T-helper 1 cell treated with Interleukin-12 subunit alpha and Interleukin-12 subunit beta and Interleukin-4 antibody, amounts not matched to agents 30 ng/mL and 1 ng/mL, for 36 hours (primary cell): ENCODE measurements at regions not wholly inside any gene's neighbourhood (a gene's known extent, or its start where the extent isn't known, plus 50 kb on each side); places are given as distances from the start of the nearest gene placed in this dataset.

Source experiments
- intact Hi-C: fragments of 100-400 bp; cut with micrococcal nuclease; formaldehyde crosslinking; loops from one replicate; pipeline ENCODE4 v1.15.1; 2024

- intact Hi-C loops = no loop called here
These were observed 59.3 kb upstream of the CD180 start for GRCh38 chr5:67255881-67256280.

- intact Hi-C loops = no loop called here
These were observed 57.3 kb upstream of the CD180 start for GRCh38 chr5:67253911-67254310.

GRCh38 chr5:67249590-67249895 lies 52.9 kb upstream of the CD180 start:
- intact Hi-C loops = loop anchor here (10.0 kb wide), 2 partner anchors 695 to 1175 kb away; no protein-coding TSS in a partner anchor

- intact Hi-C loops = loop anchor here (10.0 kb wide), 2 partner anchors 696 to 1176 kb away; no protein-coding TSS in a partner anchor
These were observed 52.3 kb upstream of the CD180 start for GRCh38 chr5:67248703-67249589.

- intact Hi-C loops = loop anchor here (1.0 to 10.0 kb wide), 9 partner anchors 30 to 1761 kb away; no protein-coding TSS in a partner anchor
These were observed 50.1 kb upstream of the CD180 start for GRCh38 chr5:67246546-67247268.
